OCI-LY3 (cell line): ENCODE measurements at regions not wholly inside any gene's neighbourhood (a gene's known extent, or its start where the extent isn't known, plus 50 kb on each side); places are given as distances from the start of the nearest gene placed in this dataset.

ENCODE experiments used
- EZH2phosphoT487 ChIP-seq: fragments of 200-600 bp; shearing (Covaris generic); IDR thresholded peaks from 2 replicates; pipeline ENCODE4 v1.6.1; 2018; ENCODE audit warnings: antibody characterized with exemption, mixed run types, low read depth
- TF ChIP-seq, protein P1 (sequence below): fragments of 200-600, 300-600 bp; sonication (generic); IDR thresholded peaks from 2 replicates; pipeline ENCODE4 v1.5.1; 2014; ENCODE audit warnings: antibody characterized with exemption, low read length, low read depth

DNA sequence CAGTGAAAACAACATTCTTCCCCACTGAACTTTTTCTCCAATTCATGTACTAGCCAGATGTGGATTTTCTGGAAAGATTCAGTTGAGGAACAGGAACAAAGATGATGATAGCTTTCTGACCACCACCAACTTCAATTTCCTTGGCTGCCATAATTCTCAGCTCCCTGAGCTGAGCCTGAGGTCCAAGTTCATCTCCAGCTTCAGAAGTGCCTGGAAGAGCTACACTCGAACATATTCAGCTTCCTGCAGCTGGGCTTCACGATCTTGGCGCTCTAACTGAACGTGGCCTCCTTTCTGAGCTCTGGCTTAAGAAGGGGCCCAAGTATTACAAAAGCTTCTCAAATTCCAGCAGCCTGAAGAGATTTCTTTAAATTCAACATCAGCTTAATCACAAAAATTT, 83.9 kb downstream of the QDPR start:
- TF ChIP-seq, protein P1, sequence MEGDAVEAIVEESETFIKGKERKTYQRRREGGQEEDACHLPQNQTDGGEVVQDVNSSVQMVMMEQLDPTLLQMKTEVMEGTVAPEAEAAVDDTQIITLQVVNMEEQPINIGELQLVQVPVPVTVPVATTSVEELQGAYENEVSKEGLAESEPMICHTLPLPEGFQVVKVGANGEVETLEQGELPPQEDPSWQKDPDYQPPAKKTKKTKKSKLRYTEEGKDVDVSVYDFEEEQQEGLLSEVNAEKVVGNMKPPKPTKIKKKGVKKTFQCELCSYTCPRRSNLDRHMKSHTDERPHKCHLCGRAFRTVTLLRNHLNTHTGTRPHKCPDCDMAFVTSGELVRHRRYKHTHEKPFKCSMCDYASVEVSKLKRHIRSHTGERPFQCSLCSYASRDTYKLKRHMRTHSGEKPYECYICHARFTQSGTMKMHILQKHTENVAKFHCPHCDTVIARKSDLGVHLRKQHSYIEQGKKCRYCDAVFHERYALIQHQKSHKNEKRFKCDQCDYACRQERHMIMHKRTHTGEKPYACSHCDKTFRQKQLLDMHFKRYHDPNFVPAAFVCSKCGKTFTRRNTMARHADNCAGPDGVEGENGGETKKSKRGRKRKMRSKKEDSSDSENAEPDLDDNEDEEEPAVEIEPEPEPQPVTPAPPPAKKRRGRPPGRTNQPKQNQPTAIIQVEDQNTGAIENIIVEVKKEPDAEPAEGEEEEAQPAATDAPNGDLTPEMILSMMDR = no peak
- TF ChIP-seq EZH2phosphoT487 = no peak
